T-cell (primary cell): ENCODE measurements at regions not wholly inside any gene's neighbourhood (a gene's known extent, or its start where the extent isn't known, plus 50 kb on each side); places are given as distances from the start of the nearest gene placed in this dataset.
A peak's percentile ranks its signal among the peaks of the same experiment; 100 is the strongest.
"Not testable (repeated sequence)": the region's sequence is repeated elsewhere in the genome, so short reads cannot be mapped to it uniquely, and the experiment has no call there.

Experiments
- ATAC-seq, 4 experiments: fragments of 200-7000 bp in 3 of 4; fragments of 150-1000 bp in 1 of 4; cut with Tn5 transposase; replicated peaks in 1 of 4; 1 replicate in 3 of 4; 2 replicates in 1 of 4; pipeline ENCODE4 v1.10.0; 2021; ENCODE audit warnings: moderate library complexity in 3 of 4, mild to moderate bottlenecking in 2 of 4, moderate number of reproducible peaks in 1 of 4
- CTCF ChIA-PET, 2 donors: fragments of 300-600 bp; sonication (Branson Sonifier 250); formaldehyde crosslinking; loops; one replicate each; lab custom pipeline; 2022; ENCODE audit warnings: antibody characterized with exemption in 2 of 2; lab: Charles Lee
- POLR2A ChIA-PET, 2 donors: fragments of 300-600 bp; sonication (Branson Sonifier 250); formaldehyde crosslinking; loops; one replicate each; lab custom pipeline; 2022; ENCODE audit warnings: antibody characterized with exemption in 2 of 2; lab: Charles Lee
- DNase-seq, 35 experiments: peaks; one replicate each; pipeline versions ENCODE4 v3.0.0 to v3.0.0-alpha.2; 2013 to 2023
- H3K27ac ChIP-seq: one replicate; pipeline ENCODE4 v1.5.1; 2013; ENCODE audit warnings: low read length
- H3K27me3 ChIP-seq, 2 experiments: replicated peaks in 1 of 2; 1 replicate in 1 of 2; 2 replicates in 1 of 2; pipeline versions ENCODE4 v1.6.1 to v1.7.0; 2013; ENCODE audit warnings: low read length in 1 of 2, mixed read lengths in 1 of 2; ENCODE audit not compliant: control insufficient read depth in 2 of 2, insufficient read depth in 2 of 2; ENCODE audit errors: extremely low read depth in 1 of 2
- H3K36me3 ChIP-seq, 2 donors: 1 replicate in 1 of 2; 2 replicates in 1 of 2; pipeline versions ENCODE4 v1.6.1 to v1.7.0; 2013; ENCODE audit warnings: low read length in 1 of 2; ENCODE audit not compliant: control insufficient read depth in 2 of 2, insufficient read depth in 1 of 2; ENCODE audit errors: extremely low read depth in 1 of 2
- H3K4me1 ChIP-seq, 2 experiments: 1 replicate in 1 of 2; 2 replicates in 1 of 2; pipeline versions ENCODE4 v1.6.1 to v1.7.0; 2013; ENCODE audit warnings: low read length in 2 of 2, mixed read lengths in 1 of 2; ENCODE audit not compliant: insufficient read depth in 2 of 2, control insufficient read depth in 1 of 2; ENCODE audit errors: extremely low read depth in 1 of 2
- H3K4me3 ChIP-seq, 2 donors: 1 replicate in 1 of 2; 2 replicates in 1 of 2; pipeline versions ENCODE4 v1.5.1 to v1.7.0; 2013; ENCODE audit warnings: mild to moderate bottlenecking in 2 of 2, low read length in 1 of 2, moderate library complexity in 1 of 2; ENCODE audit not compliant: control insufficient read depth in 1 of 2; ENCODE audit errors: extremely low read depth in 1 of 2
- H3K9me3 ChIP-seq: 2 replicates; pipeline ENCODE4 v1.7.0; 2013
- H3K27ac Mint-ChIP-seq, 2 donors: one replicate each; pipeline ENCODE4 v1.8.0; 2020 to 2021; ENCODE audit warnings: mild to moderate bottlenecking in 2 of 2, mixed read lengths in 2 of 2
- H3K27me3 Mint-ChIP-seq, 2 donors: one replicate each; pipeline ENCODE4 v1.8.0; 2021 to 2022; ENCODE audit warnings: mixed read lengths in 2 of 2
- H3K36me3 Mint-ChIP-seq: one replicate; pipeline ENCODE4 v1.8.0; 2021; ENCODE audit warnings: mixed read lengths
- H3K4me1 Mint-ChIP-seq, 3 donors: one replicate each; pipeline ENCODE4 v1.8.0; 2020 to 2022; ENCODE audit warnings: mixed read lengths in 3 of 3, mild to moderate bottlenecking in 1 of 3
- H3K4me3 Mint-ChIP-seq, 3 donors: one replicate each; pipeline ENCODE4 v1.8.0; 2020 to 2022; ENCODE audit warnings: mild to moderate bottlenecking in 3 of 3, mixed read lengths in 3 of 3, moderate library complexity in 3 of 3
- H3K9me3 Mint-ChIP-seq, 3 donors: one replicate each; pipeline ENCODE4 v1.8.0; 2020 to 2022; ENCODE audit warnings: mixed read lengths in 3 of 3
- WGBS: methylation state at CpG from one replicate; pipeline ENCODE4 v1.1.5; 2013; ENCODE audit warnings: missing lambda C conversion rate; ENCODE audit not compliant: insufficient coverage; 5-methylcytosine and 5-hydroxymethylcytosine counted together

DNA sequence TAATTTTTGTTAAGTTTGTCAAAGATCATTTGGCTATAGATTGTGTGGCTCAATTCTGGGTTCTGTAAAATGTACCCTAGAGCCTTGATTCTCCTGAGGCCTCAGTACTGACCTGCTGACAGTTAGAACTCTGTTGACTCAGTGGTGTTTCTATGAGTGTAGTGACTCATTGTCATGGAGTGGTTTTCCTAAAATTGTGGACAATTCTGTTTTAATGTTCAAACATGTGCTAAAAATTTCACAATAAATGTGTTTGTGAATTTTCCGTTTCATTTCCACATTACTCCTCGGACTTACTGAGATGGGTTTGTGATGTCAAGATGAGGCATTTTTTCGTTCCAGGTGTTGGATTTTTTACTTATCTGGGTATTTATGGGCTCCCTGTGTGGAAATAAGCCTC lies 695.9 kb downstream of the TMEM121 start:
- Mint-ChIP-seq H3K9me3 (no peaks in the 10 kb centered on the region), H3K27ac (peak overlapping the region in 1 of 2 donors; percentile 83), H3K36me3 (no peaks in the 10 kb centered on the region), H3K4me3 (no peak overlapping the region), H3K27me3 (peaks cover 0 to 11% of the 10 kb centered on the region in 2 donors), H3K4me1 (peaks cover 33 to 62% (median 56%) of the 10 kb centered on the region in 3 donors)
- no peak overlapping the region for H3K27ac ChIP-seq
- CTCF ChIA-PET, result interaction anchor here in 1 of 2 donors (1.9 kb wide), 1 partner anchor 12 kb away, joined by 7 read pairs; no protein-coding TSS in a partner anchor
- no peaks in the 10 kb centered on the region for H3K9me3 ChIP-seq
- H3K27me3 ChIP-seq, result no peaks in the 10 kb centered on the region
- POLR2A ChIA-PET, result no interaction called here
- H3K4me3 ChIP-seq, result no peak overlapping the region
- DNase-seq, result no peak
- peaks cover 10 to 22% of the 10 kb centered on the region in 2 experiments for H3K4me1 ChIP-seq
- no peak for ATAC-seq
- no peaks in the 10 kb centered on the region for H3K36me3 ChIP-seq
- WGBS, result no CpG with 5 or more reads among the region's 3 CpGs

DNA sequence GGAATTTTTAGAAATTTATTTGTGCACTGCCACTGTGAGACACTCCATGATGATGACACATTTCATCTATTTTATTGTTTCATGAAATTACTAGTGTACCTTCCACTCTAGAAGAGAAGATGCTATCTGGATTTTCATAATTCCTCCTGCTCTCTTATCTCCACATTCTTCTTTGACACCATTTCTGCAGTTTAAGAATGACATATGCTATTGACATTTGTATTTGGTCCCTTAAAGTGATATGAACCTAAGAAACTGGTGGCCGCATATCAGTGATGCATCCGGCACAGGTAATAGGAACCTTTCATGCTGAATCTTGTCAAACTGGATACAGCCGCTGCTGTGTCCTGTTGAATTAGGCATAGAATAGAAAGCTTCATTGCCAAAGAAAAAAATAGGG lies 696.3 kb downstream of the TMEM121 start:
- POLR2A ChIA-PET, result no interaction called here
- ATAC-seq (no peak), DNase-seq (no peak)
- H3K27me3 ChIP-seq, result no peaks in the 10 kb centered on the region
- Mint-ChIP-seq H3K4me1 (peaks cover 33 to 63% (median 59%) of the 10 kb centered on the region in 3 donors), H3K9me3 (no peaks in the 10 kb centered on the region), H3K36me3 (no peaks in the 10 kb centered on the region), H3K27me3 (peaks cover 0 to 11% of the 10 kb centered on the region in 2 donors), H3K4me3 (no peak overlapping the region), H3K27ac (peak overlapping the region in 1 of 2 donors; percentile 36)
- WGBS, result 93% methylated on average over 2 of the region's 3 CpGs
- no peaks in the 10 kb centered on the region for H3K9me3 ChIP-seq
- H3K36me3 ChIP-seq, result no peaks in the 10 kb centered on the region
- CTCF ChIA-PET, result interaction anchor here (1.0 to 1.9 kb wide), 2 partner anchors 13 kb away, joined by 3 to 7 read pairs; no protein-coding TSS in a partner anchor
- H3K27ac ChIP-seq, result no peak overlapping the region
- peaks cover 10 to 22% of the 10 kb centered on the region in 2 experiments for H3K4me1 ChIP-seq
- no peak overlapping the region for H3K4me3 ChIP-seq

DNA sequence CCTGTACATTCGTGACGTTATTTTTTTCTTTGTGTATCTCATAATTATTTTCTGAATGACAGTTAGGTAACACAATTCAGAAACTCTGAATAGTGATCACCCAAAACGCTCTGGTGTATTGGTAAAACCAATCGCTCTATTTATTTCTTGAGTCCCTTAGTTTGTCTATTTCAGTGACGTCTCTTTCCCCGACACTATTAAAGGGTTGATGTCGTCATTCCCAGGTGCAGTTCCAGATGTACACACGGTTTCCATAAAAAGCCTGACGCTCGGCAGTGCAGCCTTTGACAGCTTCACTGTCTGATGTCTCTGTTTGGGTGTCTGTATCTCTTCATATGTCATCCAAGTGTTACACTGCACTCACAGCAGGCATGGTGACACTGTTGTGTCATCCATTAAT lies 701.4 kb downstream of the TMEM121 start:
- ChIA-PET POLR2A (no interaction called here), CTCF (interaction anchor here (1.4 to 3.3 kb wide), 5 partner anchors 11 to 18 kb away, joined by 4 to 29 read pairs (median 6); no protein-coding TSS in a partner anchor)
- Histone ChIP-seq H3K4me3 (no peak overlapping the region), H3K9me3 (no peaks in the 10 kb centered on the region), H3K27me3 (no peaks in the 10 kb centered on the region), H3K27ac (peak overlapping the region; percentile 77), H3K4me1 (peaks cover 26 to 49% of the 10 kb centered on the region in 2 experiments), H3K36me3 (no peaks in the 10 kb centered on the region)
- 86% methylated on average over 4 of the region's 10 CpGs for WGBS
- H3K9me3 Mint-ChIP-seq, result no peaks in the 10 kb centered on the region
- H3K4me1 Mint-ChIP-seq, result peaks cover 66 to 74% (median 68%) of the 10 kb centered on the region in 3 donors
- no peaks in the 10 kb centered on the region for H3K27me3 Mint-ChIP-seq
- no peak overlapping the region for H3K4me3 Mint-ChIP-seq
- ATAC-seq (no peak), DNase-seq (no peak)
- H3K36me3 Mint-ChIP-seq, result no peaks in the 10 kb centered on the region
- peak overlapping the region; percentile 83 to 92 for H3K27ac Mint-ChIP-seq

DNA sequence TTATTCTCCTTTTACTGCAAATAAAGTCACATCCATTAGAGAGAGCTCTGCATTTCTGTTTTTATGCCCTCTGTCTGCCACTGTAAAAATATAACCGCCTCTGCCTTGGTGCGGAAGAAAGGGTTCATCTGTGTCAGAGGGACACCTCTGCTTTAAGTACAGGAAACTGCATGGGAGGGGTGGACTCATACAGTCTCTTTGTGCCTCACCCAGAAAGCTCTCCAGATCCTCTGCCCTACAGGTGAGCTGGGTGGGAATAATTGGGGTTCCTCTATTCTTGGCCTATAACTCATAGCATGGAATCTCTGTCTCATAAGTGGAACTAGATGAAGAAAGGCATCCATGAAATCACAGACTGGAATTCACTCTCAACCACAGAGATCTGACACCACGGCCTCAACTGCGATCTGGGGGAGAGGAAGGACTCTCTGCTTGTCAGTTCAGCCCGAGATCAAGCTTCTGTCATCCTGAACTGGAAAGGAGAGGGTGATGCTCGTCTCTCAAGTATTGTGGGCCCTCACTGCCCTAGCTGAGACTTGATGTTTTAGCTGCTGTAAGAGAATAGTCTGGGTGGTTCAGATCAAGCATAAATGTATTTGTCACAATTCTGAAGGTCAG lies 702.3 kb downstream of the TMEM121 start:
- Histone ChIP-seq H3K27me3 (no peaks in the 10 kb centered on the region), H3K4me3 (peak overlapping the region; percentile 12 to 40), H3K4me1 (peaks cover 24 to 43% of the 10 kb centered on the region in 2 experiments), H3K27ac (peak overlapping the region; percentile 77), H3K36me3 (no peaks in the 10 kb centered on the region), H3K9me3 (no peaks in the 10 kb centered on the region)
- ATAC-seq, result peak; percentile 97 to 98 (median 97)
- Mint-ChIP-seq H3K4me1 (peaks cover 61 to 69% (median 66%) of the 10 kb centered on the region in 3 donors), H3K27ac (peak overlapping the region; percentile 92 to 97), H3K36me3 (no peaks in the 10 kb centered on the region), H3K4me3 (peak overlapping the region; percentile 71 to 83 (median 73)), H3K9me3 (no peaks in the 10 kb centered on the region), H3K27me3 (no peaks in the 10 kb centered on the region)
- CTCF ChIA-PET, result interaction anchor here (0.6 to 3.3 kb wide), 10 partner anchors 9 to 485 kb away, joined by 3 to 29 read pairs (median 5); no protein-coding TSS in a partner anchor
- POLR2A ChIA-PET, result no interaction called here
- WGBS, result 15% methylated on average over 3 of the region's 6 CpGs
- peak in 33 of 35 experiments; percentile 7 to 71 (median 43) for DNase-seq

DNA sequence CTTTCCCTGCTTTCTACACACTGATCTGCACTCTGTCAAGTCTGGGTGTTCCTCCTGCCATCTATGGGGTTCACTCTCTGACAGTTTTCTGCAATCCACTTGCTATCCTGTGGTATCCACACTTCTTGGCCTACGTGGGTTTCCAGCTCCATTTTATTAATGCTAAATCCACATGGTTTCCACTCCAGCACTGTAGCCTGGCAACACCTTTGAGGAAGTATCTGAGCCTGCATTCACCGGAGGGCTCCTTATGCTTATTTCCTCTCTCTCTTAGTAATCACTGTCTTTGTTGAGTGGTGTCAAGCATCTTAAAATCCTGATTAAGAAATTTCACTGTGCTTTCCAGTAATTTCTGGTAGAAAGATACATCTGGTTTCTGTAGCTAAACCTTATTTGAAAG lies 703.7 kb downstream of the TMEM121 start:
- Histone ChIP-seq H3K27me3 (peaks cover 0 to under 1% of the 10 kb centered on the region in 2 experiments), H3K36me3 (no peaks in the 10 kb centered on the region), H3K4me1 (peaks cover 32 to 42% of the 10 kb centered on the region in 2 experiments), H3K4me3 (peak overlapping the region in 1 of 2 donors; percentile 7), H3K27ac (peak overlapping the region; percentile 29), H3K9me3 (no peaks in the 10 kb centered on the region)
- DNase-seq (peak in 1 of 35 experiments; percentile 15), ATAC-seq (no peak)
- Mint-ChIP-seq H3K4me3 (peak overlapping the region; percentile 55 to 74 (median 63)), H3K36me3 (no peaks in the 10 kb centered on the region), H3K27me3 (no peaks in the 10 kb centered on the region), H3K9me3 (no peaks in the 10 kb centered on the region), H3K4me1 (peaks cover 59 to 66% (median 63%) of the 10 kb centered on the region in 3 donors), H3K27ac (peak overlapping the region; percentile 87 to 88)
- WGBS, result no CpG with 5 or more reads among the region's 2 CpGs
- CTCF ChIA-PET, result interaction anchor here (0.6 to 3.3 kb wide), 7 partner anchors 9 to 27 kb away, joined by 3 to 29 read pairs (median 6); no protein-coding TSS in a partner anchor
- POLR2A ChIA-PET, result interaction anchor here in 1 of 2 donors (0.7 kb wide), 1 partner anchor 33 kb away, joined by 3 read pairs; no protein-coding TSS in a partner anchor

DNA sequence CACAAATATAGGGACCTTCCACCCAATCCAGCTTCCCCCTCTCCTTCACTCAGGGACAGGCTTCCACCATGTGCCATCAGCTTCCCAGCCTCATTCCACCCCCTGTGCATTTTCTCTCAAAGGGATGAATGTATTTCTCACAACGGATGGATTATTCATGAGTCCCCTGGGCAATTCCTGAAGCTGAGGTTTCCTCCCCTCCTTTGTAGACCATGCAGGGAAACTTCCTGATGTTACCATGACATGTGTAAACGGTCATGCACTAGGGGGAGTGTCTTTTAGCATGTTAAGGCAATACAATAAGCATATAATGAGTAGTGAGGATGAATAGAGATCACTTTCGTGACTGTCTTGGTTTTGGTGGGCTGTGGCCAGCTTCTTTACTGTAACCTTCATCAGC lies 706.8 kb downstream of the TMEM121 start:
- CTCF ChIA-PET, result interaction anchor here (0.9 to 1.2 kb wide), 2 partner anchors 23 kb away, joined by 3 to 4 read pairs; no protein-coding TSS in a partner anchor
- H3K27ac ChIP-seq, H3K36me3 ChIP-seq, DNase-seq, H3K36me3 Mint-ChIP-seq, H3K27me3 Mint-ChIP-seq, POLR2A ChIA-PET, H3K4me3 ChIP-seq, H3K27me3 ChIP-seq, ATAC-seq, H3K9me3 ChIP-seq, H3K9me3 Mint-ChIP-seq, H3K4me3 Mint-ChIP-seq: not testable (repeated sequence)
- peaks cover 26 to 30% of the 10 kb centered on the region in 2 experiments for H3K4me1 ChIP-seq
- WGBS, result no CpG with 5 or more reads among the region's 3 CpGs
- Mint-ChIP-seq H3K27ac (peak overlapping the region; percentile 16 to 64), H3K4me1 (peaks cover 43 to 51% (median 44%) of the 10 kb centered on the region in 3 donors)
